ENCODE measurements at regions not wholly inside any gene's neighbourhood (a gene's known extent, or its start where the extent isn't known, plus 50 kb on each side); places are given as distances from the start of the nearest gene placed in this dataset.

- CTCF ChIA-PET, result interaction anchor here (0.8 to 1.4 kb wide), 3 partner anchors 12 to 159 kb away, joined by 3 to 6 read pairs (median 3); no protein-coding TSS in a partner anchor
- Histone ChIP-seq H3K36me3 (ENCODE audit: control insufficient read depth in 2 of 2, insufficient read depth in 2 of 2, low read length in 1 of 2) (no peaks in the 10 kb centered on the region), H3K4me2 (ENCODE audit: control insufficient read depth, insufficient read depth) (no peak overlapping the region), H4K20me1 (ENCODE audit: control insufficient read depth, insufficient read depth) (no peaks in the 10 kb centered on the region), H3K79me2 (ENCODE audit: control insufficient read depth, insufficient read depth, low read length) (no peaks in the 10 kb centered on the region), H3K4me1 (ENCODE audit: control insufficient read depth, insufficient read depth, low read length) (peaks cover 12% of the 10 kb centered on the region), H3K27me3 (replicated peaks in 1 of 2; ENCODE audit: control insufficient read depth in 2 of 2, insufficient read depth in 2 of 2, low read length in 1 of 2) (no peaks in the 10 kb centered on the region), H3K4me3 (no peak overlapping the region), H3K9me3 (replicated peaks; ENCODE audit: control insufficient read depth, insufficient read depth, low read length) (peaks cover 2% of the 10 kb centered on the region; the same call in 2 of the 3 replicates), H3K9ac (ENCODE audit: control insufficient read depth, insufficient read depth, low read length) (no peak overlapping the region), H2AFZ (ENCODE audit: control insufficient read depth, low read depth, low read length) (peak overlapping the region; percentile 57), H3K27ac (ENCODE audit: control insufficient read depth, insufficient read depth) (no peak overlapping the region)
- RAD21 ChIA-PET (ENCODE audit: unreplicated experiment), result interaction anchor here (1.0 to 2.2 kb wide), 6 partner anchors 8 to 74 kb away, joined by 3 to 10 read pairs (median 4); no protein-coding TSS in a partner anchor
- WGBS (ENCODE audit: insufficient coverage, insufficient replicate concordance, low lambda C conversion rate, missing lambda C conversion rate), result 73% methylated on average over 4 of the region's 4 CpGs
- no peak for DNase-seq (ENCODE audit: low read depth, low spot score)
- SMC1A ChIA-PET (ENCODE audit: uncharacterized antibody, unreplicated experiment), result interaction anchor here (0.7 to 8.9 kb wide), 7 partner anchors 7 to 249 kb away, joined by 3 to 150 read pairs (median 4); no protein-coding TSS in a partner anchor
- FAIRE-seq, result no peak
- in situ Hi-C loops (cut with MboI) (no loop called here), intact Hi-C loops (cut with micrococcal nuclease; ENCODE audit: unreplicated experiment) (loop anchor here (10.0 kb wide), 1 partner anchor 772 kb away; no protein-coding TSS in a partner anchor)
- POLR2A ChIA-PET, result interaction anchor here (1.4 kb wide), 1 partner anchor 271 kb away, joined by 4 read pairs; no protein-coding TSS in a partner anchor
- no TSS peak for BruUV-seq (replicated peaks)
- ATAC-seq, result no peak
- no peak for TF ChIP-seq SREBF2 (IDR thresholded peaks at IDR 0.05; ENCODE audit: low read length)
- TF ChIP-seq BHLHE40 (IDR thresholded peaks at IDR 0.05; ENCODE audit: borderline replicate concordance in 1 of 2, low read depth in 2 of 2, low read length in 1 of 2), result peak; percentile 63 to 66; a peak in 3 of 4 replicates
- TF ChIP-seq PML (IDR thresholded peaks at IDR 0.05; ENCODE audit: low read length), result peak; percentile 54; the same call in 1 of the 2 replicates
- TF ChIP-seq EP300 (IDR thresholded peaks at IDR 0.05; ENCODE audit: borderline replicate concordance in 1 of 2, control insufficient read depth in 1 of 2, low read depth in 2 of 2, low read length in 2 of 2), result 0 out of 4 replicates have a peak, but pooled peaks have one; percentile 17 to 25
- peak; percentile 68 for TF ChIP-seq RAD51 (IDR thresholded peaks at IDR 0.05)
- no peak for TF ChIP-seq SREBF1 (IDR thresholded peaks at IDR 0.05; ENCODE audit: low read length)
- no peak for TF ChIP-seq POLR2AphosphoS2 (IDR thresholded peaks at IDR 0.05; ENCODE audit: low read depth, low read length)
- no peak for TF ChIP-seq JUNB (IDR thresholded peaks at IDR 0.05)
- TF ChIP-seq RUNX3 (IDR thresholded peaks at IDR 0.05; ENCODE audit: low read length), result peak; percentile 84
- TF ChIP-seq YY1 (IDR thresholded peaks at IDR 0.05; ENCODE audit: low read depth, low read length), result 0 out of 2 replicates have a peak, but pooled peaks have one; percentile 32
- no peak for TF ChIP-seq RAD21 (IDR thresholded peaks at IDR 0.05; ENCODE audit: insufficient read depth, low read depth, low read length)
- TF ChIP-seq MEF2A (IDR thresholded peaks at IDR 0.05; ENCODE audit: insufficient read depth, low read depth, low read length), result peak; percentile 83
- TF ChIP-seq IKZF2 (IDR thresholded peaks at IDR 0.05), result no peak; a peak in 1 of 4 replicates
- TF ChIP-seq POU2F2 (IDR thresholded peaks at IDR 0.05; ENCODE audit: borderline replicate concordance, low read depth, low read length), result no peak
- TF ChIP-seq CBFB (IDR thresholded peaks at IDR 0.05; ENCODE audit: low read depth), result no peak
- TF ChIP-seq ATF2 (IDR thresholded peaks at IDR 0.05; ENCODE audit: low read length), result peak; percentile 89
- TF ChIP-seq RELB (IDR thresholded peaks at IDR 0.05; ENCODE audit: low read depth), result no peak
- TF ChIP-seq E2F8 (IDR thresholded peaks at IDR 0.05; ENCODE audit: low read depth, partially characterized antibody), result no peak
- peak; percentile 76 for TF ChIP-seq NFIC (IDR thresholded peaks at IDR 0.05; ENCODE audit: low read depth, low read length)
Measured at GRCh38 chr4:113832803-113833202, 71.3 kb upstream of the CAMK2D start.
